GM23248 (cell line): ENCODE measurements at regions not wholly inside any gene's neighbourhood (a gene's known extent, or its start where the extent isn't known, plus 50 kb on each side); places are given as distances from the start of the nearest gene placed in this dataset.

ENCODE experiments used
- DNase-seq: peaks from one replicate; pipeline ENCODE4 v3.0.0-alpha.2; 2015
- H2AFZ ChIP-seq: fragments of 200-600 bp; sonication (generic); 2 replicates; pipeline ENCODE4 v1.6.1; 2016; ENCODE audit warnings: antibody characterized with exemption
- H3F3A ChIP-seq: fragments of 200-600 bp; sonication (generic); 2 replicates; pipeline ENCODE4 v1.6.1; 2016; ENCODE audit warnings: mild to moderate bottlenecking, antibody characterized with exemption, mixed run types; ENCODE audit not compliant: insufficient read depth
- H3K27ac ChIP-seq: fragments of 200-600 bp; sonication (generic); 2 replicates; pipeline ENCODE4 v1.5.1; 2016; ENCODE audit warnings: mild to moderate bottlenecking
- H3K27me3 ChIP-seq: fragments of 200-600 bp; sonication (generic); replicated peaks from 2 replicates; pipeline ENCODE4 v1.6.1; 2016; ENCODE audit warnings: mild to moderate bottlenecking; ENCODE audit not compliant: insufficient read depth
- H3K36me3 ChIP-seq: fragments of 200-600 bp; sonication (generic); 2 replicates; pipeline ENCODE4 v1.6.1; 2016; ENCODE audit warnings: low read depth, mild to moderate bottlenecking
- H3K4me1 ChIP-seq: fragments of 200-600 bp; sonication (generic); 2 replicates; pipeline ENCODE4 v1.6.1; 2016; ENCODE audit warnings: mild to moderate bottlenecking; ENCODE audit not compliant: insufficient read depth
- H3K4me2 ChIP-seq: fragments of 200-600 bp; sonication (generic); one replicate; pipeline ENCODE4 v1.6.1; 2016; ENCODE audit warnings: mild to moderate bottlenecking; ENCODE audit not compliant: unreplicated experiment
- H3K4me3 ChIP-seq: fragments of 200-600 bp; sonication (generic); 2 replicates; pipeline ENCODE4 v1.5.1; 2016; ENCODE audit warnings: mild to moderate bottlenecking
- H3K79me2 ChIP-seq: fragments of 200-600 bp; sonication (generic); 2 replicates; pipeline ENCODE4 v1.6.1; 2016; ENCODE audit warnings: mild to moderate bottlenecking; ENCODE audit not compliant: insufficient read depth
- H3K9ac ChIP-seq: fragments of 200-600 bp; sonication (generic); 2 replicates; pipeline ENCODE4 v1.6.1; 2016; ENCODE audit warnings: mild to moderate bottlenecking
- H3K9me2 ChIP-seq: fragments of 200-600 bp; sonication (generic); 2 replicates; pipeline ENCODE4 v1.6.1; 2016; ENCODE audit warnings: mixed run types, mild to moderate bottlenecking, moderate library complexity; ENCODE audit not compliant: insufficient read depth
- H3K9me3 ChIP-seq: fragments of 200-600 bp; sonication (generic); one replicate; pipeline ENCODE4 v1.6.1; 2017; ENCODE audit warnings: low read depth
- H4K20me1 ChIP-seq: fragments of 200-600 bp; sonication (generic); 2 replicates; pipeline ENCODE4 v1.6.0; 2016; ENCODE audit not compliant: insufficient read depth
- EZH2 ChIP-seq: fragments of 200-600 bp; sonication (generic); IDR thresholded peaks from 2 replicates; pipeline ENCODE4 v1.6.1; 2018; ENCODE audit warnings: antibody characterized with exemption, mild to moderate bottlenecking; ENCODE audit not compliant: insufficient read depth, poor library complexity, severe bottlenecking
- EZH2phosphoT487 ChIP-seq: fragments of 200-600 bp; sonication (generic); IDR thresholded peaks from 2 replicates; pipeline ENCODE4 v1.6.1; 2018; ENCODE audit warnings: antibody characterized with exemption, moderate library complexity, mild to moderate bottlenecking, low read depth; ENCODE audit not compliant: insufficient read depth
- WGBS, 2 experiments: methylation state at CpG; one replicate each; pipeline ENCODE4 v1.1.6; 2015 to 2017; ENCODE audit warnings: low lambda C conversion rate in 2 of 2, low coverage in 1 of 2; ENCODE audit errors: missing lambda C conversion rate in 2 of 2; 5-methylcytosine and 5-hydroxymethylcytosine counted together
- in situ Hi-C: fragments of 300-500 bp; cut with MboI; formaldehyde crosslinking; loops from 2 replicates; pipeline ENCODE4 v1.15.0; 2020

- H3K27me3 ChIP-seq, result peaks cover 31% of the 10 kb centered on the region
- no peaks in the 10 kb centered on the region for H3K9me3 ChIP-seq
- H3K9me2 ChIP-seq, result no peaks in the 10 kb centered on the region
- H4K20me1 ChIP-seq, result no peaks in the 10 kb centered on the region
- no peaks in the 10 kb centered on the region for H3K79me2 ChIP-seq
- no peaks in the 10 kb centered on the region for H3F3A ChIP-seq
- WGBS, 2 experiments, result 79 to 80% methylated on average over 8 of the region's 8 CpGs
- no peaks in the 10 kb centered on the region for H3K36me3 ChIP-seq
- H3K27ac ChIP-seq, result no peak overlapping the region
- in situ Hi-C loops, result no loop called here
- H3K4me2 ChIP-seq, result no peak overlapping the region
- no peaks in the 10 kb centered on the region for H3K4me1 ChIP-seq
- no peak overlapping the region for H3K9ac ChIP-seq
- no peak overlapping the region for H2AFZ ChIP-seq
- TF ChIP-seq EZH2 (no peak), EZH2phosphoT487 (no peak)
- H3K4me3 ChIP-seq, result no peak overlapping the region
- no peak for DNase-seq
Observed at GRCh38 chr11:69209038-69209350, 53.3 kb downstream of the SMIM38 start.

- in situ Hi-C loops, result no loop called here
- Histone ChIP-seq H3K9me2 (no peaks in the 10 kb centered on the region), H3K36me3 (no peaks in the 10 kb centered on the region), H4K20me1 (no peaks in the 10 kb centered on the region), H3K4me1 (no peaks in the 10 kb centered on the region), H3K9me3 (no peaks in the 10 kb centered on the region), H3F3A (no peaks in the 10 kb centered on the region), H3K9ac (no peak overlapping the region), H3K79me2 (no peaks in the 10 kb centered on the region), H3K4me2 (no peak overlapping the region), H3K27me3 (peaks cover 31% of the 10 kb centered on the region), H3K4me3 (no peak overlapping the region), H3K27ac (no peak overlapping the region), H2AFZ (no peak overlapping the region)
- TF ChIP-seq EZH2phosphoT487 (no peak), EZH2 (no peak)
- WGBS, 2 experiments, result 74% methylated on average over 21 to 23 of the region's 23 CpGs
- no peak for DNase-seq
Observed at GRCh38 chr11:69209421-69210309, 53.9 kb downstream of the SMIM38 start.

- WGBS, 2 experiments, result 57 to 64% methylated on average over 12 of the region's 12 CpGs
- no peak for TF ChIP-seq EZH2phosphoT487
- TF ChIP-seq EZH2, result no peak
- peak; percentile 40 for DNase-seq
- no peak overlapping the region for H2AFZ ChIP-seq
- peaks cover under 1% of the 10 kb centered on the region; the same call in 1 of the 2 replicates for H3F3A ChIP-seq
- in situ Hi-C loops, result no loop called here
- no peak overlapping the region for H3K4me3 ChIP-seq
- H3K79me2 ChIP-seq, result no peaks in the 10 kb centered on the region
- no peak overlapping the region for H3K4me2 ChIP-seq
- H3K27ac ChIP-seq, result no peak overlapping the region
- H3K27me3 ChIP-seq, result peaks cover 31% of the 10 kb centered on the region
- no peak overlapping the region for H3K9ac ChIP-seq
- H3K4me1 ChIP-seq, result no peaks in the 10 kb centered on the region
- no peaks in the 10 kb centered on the region for H4K20me1 ChIP-seq
- H3K9me2 ChIP-seq, result no peaks in the 10 kb centered on the region
- no peaks in the 10 kb centered on the region for H3K9me3 ChIP-seq
- H3K36me3 ChIP-seq, result no peaks in the 10 kb centered on the region
Observed at GRCh38 chr11:69210310-69211035, 54.7 kb downstream of the SMIM38 start.

- Histone ChIP-seq H2AFZ (no peak overlapping the region), H3K9me3 (no peaks in the 10 kb centered on the region), H4K20me1 (no peaks in the 10 kb centered on the region), H3K9ac (no peak overlapping the region), H3K79me2 (no peaks in the 10 kb centered on the region), H3K4me3 (no peak overlapping the region), H3K4me2 (no peak overlapping the region), H3K36me3 (no peaks in the 10 kb centered on the region), H3K27ac (no peak overlapping the region), H3F3A (peaks cover 9% of the 10 kb centered on the region), H3K4me1 (peaks cover 9% of the 10 kb centered on the region), H3K27me3 (peaks cover 25% of the 10 kb centered on the region), H3K9me2 (no peaks in the 10 kb centered on the region)
- WGBS, 2 experiments, result 38 to 44% methylated on average over 6 of the region's 6 CpGs
- no peak for DNase-seq
- TF ChIP-seq EZH2phosphoT487 (no peak), EZH2 (no peak)
- in situ Hi-C loops, result no loop called here
Observed at GRCh38 chr11:69211540-69211919, 55.8 kb downstream of the SMIM38 start.
